Ovary (tissue), 7 donors: ENCODE measurements at regions not wholly inside any gene's neighbourhood (a gene's known extent, or its start where the extent isn't known, plus 50 kb on each side); places are given as distances from the start of the nearest gene placed in this dataset. TPM values are rescaled to one million over a fixed set of nuclear protein-coding genes. Genes with fewer than 3 reads are reported as not detected.

Experiments used
- DNase-seq, 5 donors: peaks; one replicate each; pipeline ENCODE4 v3.0.0-alpha.2; 2019 to 2020
- H3K27ac ChIP-seq, 2 donors: fragments of 200-600 bp; one replicate each; pipeline versions ENCODE4 v1.5.1 to v1.8.0; 2019 to 2022
- H3K27me3 ChIP-seq: fragments of 200-600 bp; one replicate; pipeline ENCODE4 v1.8.0; 2022
- H3K36me3 ChIP-seq: fragments of 200-600 bp; sonication (generic); one replicate; pipeline ENCODE4 v1.5.1; 2019
- H3K4me1 ChIP-seq: one replicate; pipeline ENCODE4 v1.8.1; 2013; ENCODE audit warnings: mild to moderate bottlenecking, moderate library complexity; ENCODE audit not compliant: insufficient read depth
- H3K4me3 ChIP-seq: fragments of 200-600 bp; sonication (generic); one replicate; pipeline ENCODE4 v1.5.1; 2017
- H3K9me3 ChIP-seq, 2 donors: fragments of 200-600 bp in 1 of 2; sonication (generic) in 1 of 2; one replicate each; pipeline versions ENCODE4 v1.5.1 to v1.8.1; 2013 to 2019; ENCODE audit warnings: mild to moderate bottlenecking in 1 of 2, moderate library complexity in 1 of 2
- CTCF ChIP-seq, 3 donors: fragments of 450-650 bp in 2 of 3; fragments of 200-600 bp in 1 of 3; IDR thresholded peaks; one replicate each; pipeline versions ENCODE4 v1.5.1 to v1.8.0; 2016 to 2022; ENCODE audit warnings: antibody characterized with exemption in 3 of 3, mild to moderate bottlenecking in 1 of 3
- EP300 ChIP-seq: sonication (generic); formaldehyde crosslinking; IDR thresholded peaks from one replicate; pipeline ENCODE4 v1.6.1; 2017; ENCODE audit warnings: antibody characterized with exemption
- POLR2A ChIP-seq: fragments of 450-650 bp; IDR thresholded peaks from one replicate; pipeline ENCODE4 v1.6.1; 2017; ENCODE audit warnings: antibody characterized with exemption, mild to moderate bottlenecking, moderate library complexity
- WGBS, 3 donors: extraction: QIAGEN DNeasy Blood & Tissue Kit in 1 of 3; methylation state at CpG; one replicate each; pipeline versions ENCODE4 v1.1.5 to v1.1.7; 2013 to 2017; 5-methylcytosine and 5-hydroxymethylcytosine counted together
- intact Hi-C, 4 donors: fragments of 100-400 bp; cut with DNase I; formaldehyde crosslinking; loops; one replicate each; pipeline versions ENCODE4 v1.11.0 to v1.15.1; 2022 to 2023
- small RNA-seq: library from RNA; depleted of rRNA; stranded (forward); fragments of <200 nt; gene quantifications from one replicate; pipeline ENCODE3, GENCODE V24; 2016
- donor health status: DM: no; HTN: no; CAD: no; lungs with moderate emphysema.
- donor health status: DM: no; HTN: no; CAD: no.
- donor health status: Bipolar disorder and iron deficiency.
- donor health status: DM: no; HTN: no; CAD: no.
- donor health status: DM: yes; HTN: yes; CAD: no.

GRCh38 chr7:85239109-85239508, 52.3 kb upstream of the SEMA3D start:
- H3K4me3 ChIP-seq: no peak overlapping the region
- H3K4me1 ChIP-seq: no peaks in the 10 kb centered on the region
- intact Hi-C loops: no loop called here
- no peaks in the 10 kb centered on the region for H3K36me3 ChIP-seq
- 62 to 75% (median 66%) methylated on average over 4 of the region's 4 CpGs for WGBS, 3 donors
- no peaks in the 10 kb centered on the region for H3K27me3 ChIP-seq
- H3K9me3 ChIP-seq: no peaks in the 10 kb centered on the region
- H3K27ac ChIP-seq: no peak overlapping the region
- DNase-seq: no peak
- no peak for TF ChIP-seq EP300

DNA sequence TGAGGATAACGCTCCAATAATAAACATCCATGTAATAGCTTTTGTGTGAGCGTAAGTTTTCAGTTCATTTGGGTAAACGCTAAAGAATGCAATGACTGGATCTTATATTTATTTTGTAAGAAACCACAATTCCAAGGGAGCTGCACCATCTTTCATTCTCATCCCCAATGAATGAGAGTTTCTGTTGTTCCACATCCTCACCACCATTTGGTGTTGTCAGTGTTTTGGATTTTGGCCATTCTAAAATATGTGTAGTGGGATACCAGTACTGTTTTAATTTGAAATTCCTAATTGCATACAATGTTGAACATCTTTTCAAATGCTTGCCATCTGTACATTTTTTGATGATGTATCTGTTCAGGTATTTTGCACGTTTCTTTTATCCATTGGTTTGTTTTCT, 50.9 kb upstream of the SEMA3D start:
- H3K27me3 ChIP-seq: no peaks in the 10 kb centered on the region
- no peaks in the 10 kb centered on the region for H3K9me3 ChIP-seq
- H3K4me3 ChIP-seq: no peak overlapping the region
- H3K4me1 ChIP-seq: no peaks in the 10 kb centered on the region
- TF ChIP-seq CTCF (IDR thresholded peaks at IDR 0.05) (no peak), POLR2A (no peak), EP300 (no peak)
- no peak for DNase-seq
- H3K36me3 ChIP-seq: no peaks in the 10 kb centered on the region
- H3K27ac ChIP-seq: no peak overlapping the region
- intact Hi-C loops: no loop called here
- 82 to 91% (median 86%) methylated on average over 4 of the region's 4 CpGs for WGBS, 3 donors

Small RNAs in the stretch of these regions (small RNA-seq; reads per million reads assigned to genes)
- not detected for gene DYNLL1P7
